Activated T-helper 1 cell treated with anti-CD3 and anti-CD28 coated beads, Interleukin-12 subunit alpha, Interleukin-12 subunit beta, Interleukin-2, Interleukin-4 antibody, amounts not matched to agents 30 ng/mL and 10 ng/mL and 1 ng/mL, durations not matched to agents 14 hours and 24 hours and 36 hours (primary cell): ENCODE measurements at regions not wholly inside any gene's neighbourhood (a gene's known extent, or its start where the extent isn't known, plus 50 kb on each side); places are given as distances from the start of the nearest gene placed in this dataset.
A peak's percentile ranks its signal among the peaks of the same experiment; 100 is the strongest.

Experiments used
- DNase-seq: peaks from one replicate; pipeline ENCODE4 v3.0.0; 2021; ENCODE audit warnings: low spot score
- H3K27ac Mint-ChIP-seq: one replicate; pipeline ENCODE4 v1.8.0; 2021; ENCODE audit warnings: mild to moderate bottlenecking, mixed read lengths
- H3K27me3 Mint-ChIP-seq: one replicate; pipeline ENCODE4 v1.8.0; 2022; ENCODE audit warnings: mild to moderate bottlenecking, moderate library complexity, mixed read lengths; ENCODE audit not compliant: insufficient read depth
- H3K36me3 Mint-ChIP-seq: one replicate; pipeline ENCODE4 v1.8.0; 2021; ENCODE audit warnings: low read depth, mixed read lengths
- H3K4me1 Mint-ChIP-seq: one replicate; pipeline ENCODE4 v1.8.0; 2021; ENCODE audit warnings: low read depth, mixed read lengths
- H3K4me3 Mint-ChIP-seq: one replicate; pipeline ENCODE4 v1.8.0; 2021; ENCODE audit warnings: mild to moderate bottlenecking, moderate library complexity, mixed read lengths
- H3K9me3 Mint-ChIP-seq: one replicate; pipeline ENCODE4 v1.8.0; 2021; ENCODE audit warnings: mixed read lengths
- intact Hi-C: fragments of 100-400 bp; cut with micrococcal nuclease; formaldehyde crosslinking; loops from one replicate; pipeline ENCODE4 v1.15.1; 2024

DNA sequence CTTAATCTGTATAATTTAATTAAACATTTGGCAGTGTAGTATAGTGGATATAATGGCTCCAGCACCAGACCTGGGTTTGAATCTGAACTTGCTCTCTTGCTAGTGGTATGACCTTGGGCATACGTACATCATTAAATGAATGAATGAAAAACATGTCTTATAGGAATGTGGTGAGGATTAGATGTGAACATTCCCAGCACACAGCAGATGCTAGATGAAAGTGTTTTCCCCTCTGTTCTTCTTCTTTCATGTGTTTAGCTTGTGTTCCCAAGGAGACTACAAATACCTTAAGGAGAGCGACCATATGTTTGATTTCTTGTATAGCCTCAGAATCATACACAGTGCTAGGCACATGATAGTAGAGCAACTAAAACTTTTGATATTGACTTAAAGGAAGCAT is 56.5 kb downstream of the CT47B1 start:
- no peak overlapping the region for H3K27ac Mint-ChIP-seq
- H3K27me3 Mint-ChIP-seq: peaks cover 1% of the 10 kb centered on the region
- intact Hi-C loops: no loop called here
- DNase-seq: no peak
- H3K4me3 Mint-ChIP-seq: no peak overlapping the region
- H3K9me3 Mint-ChIP-seq: no peaks in the 10 kb centered on the region
- H3K36me3 Mint-ChIP-seq: no peaks in the 10 kb centered on the region
- no peaks in the 10 kb centered on the region for H3K4me1 Mint-ChIP-seq

GRCh38 chrX:120813982-120814381 is 61.7 kb downstream of the CT47B1 start:
- intact Hi-C loops: no loop called here
- H3K36me3 Mint-ChIP-seq: no peaks in the 10 kb centered on the region
- no peaks in the 10 kb centered on the region for H3K27me3 Mint-ChIP-seq
- no peak overlapping the region for H3K4me3 Mint-ChIP-seq
- H3K4me1 Mint-ChIP-seq: no peaks in the 10 kb centered on the region
- H3K9me3 Mint-ChIP-seq: no peaks in the 10 kb centered on the region
- DNase-seq: no peak
- H3K27ac Mint-ChIP-seq: no peak overlapping the region

DNA sequence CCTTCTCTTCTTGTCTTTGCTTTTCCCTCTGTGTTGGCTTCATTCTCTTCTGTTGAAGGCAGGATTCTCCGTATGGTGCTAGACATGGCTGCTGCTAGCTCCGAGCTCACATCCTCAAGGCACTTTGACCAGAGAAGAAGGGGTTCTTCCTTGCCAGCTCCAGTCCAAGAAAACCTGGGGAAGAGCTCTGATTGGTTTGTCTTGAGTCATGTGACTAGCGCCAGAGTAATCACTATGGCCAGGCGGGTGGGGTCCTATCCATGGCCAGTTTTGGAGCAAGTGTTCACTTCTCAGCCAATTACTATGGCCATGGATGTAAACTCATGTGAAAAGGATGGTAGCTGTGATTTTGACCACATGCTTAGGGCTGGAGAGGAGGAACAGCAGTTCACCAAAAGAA is 74.2 kb downstream of the CT47B1 start:
- H3K36me3 Mint-ChIP-seq: peaks cover 1% of the 10 kb centered on the region
- DNase-seq: no peak
- intact Hi-C loops: no loop called here
- no peak overlapping the region for H3K27ac Mint-ChIP-seq
- no peak overlapping the region for H3K4me3 Mint-ChIP-seq
- no peaks in the 10 kb centered on the region for H3K9me3 Mint-ChIP-seq
- no peaks in the 10 kb centered on the region for H3K27me3 Mint-ChIP-seq
- peaks cover 29% of the 10 kb centered on the region for H3K4me1 Mint-ChIP-seq

- Mint-ChIP-seq H3K36me3 (peaks cover 1% of the 10 kb centered on the region), H3K4me3 (peak overlapping the region; percentile 23), H3K27ac (peak overlapping the region; percentile 85), H3K27me3 (no peaks in the 10 kb centered on the region), H3K4me1 (peaks cover 36% of the 10 kb centered on the region), H3K9me3 (no peaks in the 10 kb centered on the region)
- intact Hi-C loops: loop anchor here (1.0 to 10.0 kb wide), 4 partner anchors 364 to 707 kb away; no protein-coding TSS in a partner anchor
- no peak for DNase-seq
Measured at GRCh38 chrX:120797188-120797851, 78.3 kb downstream of the CT47B1 start.

DNA sequence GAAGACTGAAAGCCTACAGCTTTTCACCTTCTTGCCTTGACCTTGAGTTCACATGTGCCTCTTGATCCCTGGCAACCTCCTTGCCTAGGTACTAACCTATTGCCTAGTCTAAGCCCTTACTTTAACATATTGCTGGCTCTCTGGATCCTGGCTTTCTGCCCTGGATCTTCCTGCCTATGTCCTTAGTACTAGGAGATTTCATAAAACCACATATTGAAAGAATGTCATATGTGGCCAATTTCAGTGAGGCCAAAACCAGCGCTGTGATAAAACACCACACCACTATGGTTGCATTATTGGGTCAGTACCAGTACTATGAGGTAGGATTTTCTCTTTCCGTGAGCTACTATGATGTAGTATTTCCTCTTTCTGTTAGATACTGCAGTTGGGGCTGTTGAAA is 80.4 kb downstream of the CT47B1 start:
- intact Hi-C loops: loop anchor here (5.0 to 10.0 kb wide), 2 partner anchors 462 to 710 kb away; no protein-coding TSS in a partner anchor
- Mint-ChIP-seq H3K4me3 (no peak overlapping the region), H3K36me3 (no peaks in the 10 kb centered on the region), H3K4me1 (peaks cover 41% of the 10 kb centered on the region), H3K27ac (no peak overlapping the region), H3K27me3 (no peaks in the 10 kb centered on the region), H3K9me3 (no peaks in the 10 kb centered on the region)
- no peak for DNase-seq

- Mint-ChIP-seq H3K4me3 (no peak overlapping the region), H3K27ac (peak overlapping the region; percentile 23), H3K4me1 (peaks cover 39% of the 10 kb centered on the region), H3K9me3 (no peaks in the 10 kb centered on the region), H3K36me3 (no peaks in the 10 kb centered on the region), H3K27me3 (no peaks in the 10 kb centered on the region)
- no peak for DNase-seq
- intact Hi-C loops: loop anchor here (10.0 kb wide), 1 partner anchor 710 kb away; no protein-coding TSS in a partner anchor
Measured at GRCh38 chrX:120794525-120794975, 81.1 kb downstream of the CT47B1 start.

GRCh38 chrX:120793098-120793497 is 82.6 kb downstream of the CT47B1 start:
- intact Hi-C loops: loop anchor here (10.0 kb wide), 1 partner anchor 712 kb away; no protein-coding TSS in a partner anchor

GRCh38 chrX:120791013-120791643 is 84.5 kb downstream of the CT47B1 start:
- H3K4me1 Mint-ChIP-seq: peaks cover 21% of the 10 kb centered on the region
- no peaks in the 10 kb centered on the region for H3K9me3 Mint-ChIP-seq
- H3K27me3 Mint-ChIP-seq: no peaks in the 10 kb centered on the region
- no peaks in the 10 kb centered on the region for H3K36me3 Mint-ChIP-seq
- H3K27ac Mint-ChIP-seq: peak overlapping the region; percentile 48
- intact Hi-C loops: loop anchor here (1.0 to 10.0 kb wide), 3 partner anchors 66 to 714 kb away; no protein-coding TSS in a partner anchor
- DNase-seq: no peak
- peak overlapping the region; percentile 25 for H3K4me3 Mint-ChIP-seq

More at GRCh38 chrX:120793098-120793497, 82.6 kb downstream of the CT47B1 start:
- Mint-ChIP-seq H3K36me3 (no peaks in the 10 kb centered on the region), H3K27ac (no peak overlapping the region), H3K9me3 (no peaks in the 10 kb centered on the region), H3K27me3 (no peaks in the 10 kb centered on the region), H3K4me1 (peaks cover 32% of the 10 kb centered on the region), H3K4me3 (no peak overlapping the region)
- no peak for DNase-seq

GRCh38 chrX:120790552-120790951 is 85.1 kb downstream of the CT47B1 start:
- H3K27ac Mint-ChIP-seq: peak overlapping the region; percentile 56
- peaks cover 21% of the 10 kb centered on the region for H3K4me1 Mint-ChIP-seq
- peak overlapping the region; percentile 25 for H3K4me3 Mint-ChIP-seq
- H3K9me3 Mint-ChIP-seq: no peaks in the 10 kb centered on the region
- intact Hi-C loops: loop anchor here (1.0 to 10.0 kb wide), 3 partner anchors 66 to 789 kb away; no protein-coding TSS in a partner anchor
- no peak for DNase-seq
- no peaks in the 10 kb centered on the region for H3K36me3 Mint-ChIP-seq
- no peaks in the 10 kb centered on the region for H3K27me3 Mint-ChIP-seq

DNA sequence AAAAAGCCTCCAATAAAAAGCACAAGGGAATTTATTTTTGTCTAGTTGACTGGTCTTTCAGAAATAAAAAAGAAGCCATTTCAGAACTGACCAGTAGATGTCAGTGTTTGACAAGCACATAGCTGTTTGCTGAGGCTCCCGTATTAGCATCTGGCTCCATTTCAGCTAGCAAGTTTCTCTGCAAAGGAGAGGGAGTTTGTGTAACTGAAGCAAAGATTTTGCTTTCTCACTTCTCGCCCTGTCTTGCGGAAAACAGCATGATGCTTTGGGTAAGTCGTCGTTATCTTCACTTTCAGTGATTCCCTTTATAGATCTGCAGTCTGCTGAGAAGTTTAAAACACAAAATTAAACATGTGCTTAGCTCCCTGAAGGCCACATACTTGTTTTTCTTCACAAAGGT is 85.5 kb downstream of the CT47B1 start:
- intact Hi-C loops: loop anchor here (1.0 to 10.0 kb wide), 3 partner anchors 67 to 789 kb away; no protein-coding TSS in a partner anchor
- Mint-ChIP-seq H3K4me3 (peak overlapping the region; percentile 25), H3K27me3 (no peaks in the 10 kb centered on the region), H3K36me3 (no peaks in the 10 kb centered on the region), H3K27ac (peak overlapping the region; percentile 56), H3K4me1 (peaks cover 21% of the 10 kb centered on the region), H3K9me3 (no peaks in the 10 kb centered on the region)
- DNase-seq: peak; percentile 1

GRCh38 chrX:120781403-120781802 is 94.3 kb downstream of the CT47B1 start:
- peaks cover under 1% of the 10 kb centered on the region for H3K27me3 Mint-ChIP-seq
- H3K4me3 Mint-ChIP-seq: no peak overlapping the region
- H3K4me1 Mint-ChIP-seq: peaks cover 7% of the 10 kb centered on the region
- H3K27ac Mint-ChIP-seq: no peak overlapping the region
- H3K9me3 Mint-ChIP-seq: no peaks in the 10 kb centered on the region
- no peak for DNase-seq
- H3K36me3 Mint-ChIP-seq: peaks cover under 1% of the 10 kb centered on the region
- intact Hi-C loops: no loop called here

DNA sequence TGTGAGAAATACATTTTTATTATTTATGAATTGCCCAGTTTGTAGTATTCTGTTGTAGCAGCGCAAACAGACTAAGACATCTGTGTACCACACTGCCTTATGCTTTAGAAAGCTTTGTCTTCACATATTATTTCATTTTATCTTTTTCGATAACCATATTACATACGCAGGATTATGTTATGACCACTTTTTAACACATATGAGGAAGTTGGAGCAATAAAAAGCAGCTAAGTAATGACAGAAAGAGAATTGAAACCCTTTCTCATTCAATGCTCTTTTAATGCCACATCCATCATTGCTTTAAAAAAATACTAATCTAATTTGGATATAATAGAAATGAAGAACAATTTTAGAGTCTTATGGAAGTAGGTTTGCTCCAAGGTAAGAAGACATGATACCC is 99.7 kb downstream of the CT47B1 start:
- H3K36me3 Mint-ChIP-seq: peaks cover 2% of the 10 kb centered on the region
- no peak overlapping the region for H3K27ac Mint-ChIP-seq
- DNase-seq: no peak
- no peaks in the 10 kb centered on the region for H3K4me1 Mint-ChIP-seq
- no peak overlapping the region for H3K4me3 Mint-ChIP-seq
- H3K9me3 Mint-ChIP-seq: no peaks in the 10 kb centered on the region
- peaks cover 2% of the 10 kb centered on the region for H3K27me3 Mint-ChIP-seq
- intact Hi-C loops: no loop called here

DNA sequence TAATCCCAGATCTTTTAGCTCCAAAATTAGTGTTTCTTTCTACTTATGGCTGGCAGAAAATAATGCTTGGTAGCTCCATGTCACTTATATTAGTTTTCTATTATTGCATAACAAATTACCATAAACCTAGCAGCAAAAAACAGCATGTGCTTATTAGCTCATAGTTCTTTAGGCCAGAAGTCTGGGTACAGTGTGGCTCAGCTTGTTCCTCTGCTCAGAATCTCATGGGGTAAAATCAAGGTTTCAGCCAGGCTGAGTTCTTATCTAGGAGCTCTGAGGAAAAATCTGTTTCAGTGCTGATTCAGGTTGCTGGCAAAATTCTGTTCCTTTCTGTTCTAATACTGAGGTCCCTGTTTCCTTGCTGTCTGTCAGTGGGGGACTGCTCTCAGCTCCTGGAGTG is 101.1 kb downstream of the CT47B1 start:
- no peak for DNase-seq
- intact Hi-C loops: loop anchor here (5.0 kb wide), 1 partner anchor 212 kb away; the partner anchor contains the start of gene CUL4B
- no peak overlapping the region for H3K4me3 Mint-ChIP-seq

More for the DNA sequence above, 101.1 kb downstream of the CT47B1 start:
- H3K27me3 Mint-ChIP-seq: peaks cover 2% of the 10 kb centered on the region
- H3K4me1 Mint-ChIP-seq: no peaks in the 10 kb centered on the region
- H3K9me3 Mint-ChIP-seq: no peaks in the 10 kb centered on the region
- no peak overlapping the region for H3K27ac Mint-ChIP-seq
- H3K36me3 Mint-ChIP-seq: peaks cover 2% of the 10 kb centered on the region
